ES-I3 (cell line): ENCODE measurements at regions not wholly inside any gene's neighbourhood (a gene's known extent, or its start where the extent isn't known, plus 50 kb on each side); places are given as distances from the start of the nearest gene placed in this dataset.

Source experiments
- H3K36me3 ChIP-seq: 2 replicates; pipeline ENCODE4 v1.6.1; 2013; ENCODE audit warnings: mild to moderate bottlenecking, low read length, control low read depth, moderate library complexity; ENCODE audit not compliant: insufficient read depth
- H3K4me1 ChIP-seq: 2 replicates; pipeline ENCODE4 v1.6.1; 2013; ENCODE audit warnings: mild to moderate bottlenecking, control low read depth, low read length; ENCODE audit not compliant: insufficient read depth
- H3K9ac ChIP-seq: 2 replicates; pipeline ENCODE4 v1.6.1; 2013; ENCODE audit warnings: low read depth, mild to moderate bottlenecking, low read length, moderate library complexity
- H3K9me3 ChIP-seq: 2 replicates; pipeline ENCODE4 v1.6.1; 2013; ENCODE audit warnings: mild to moderate bottlenecking, low read length, moderate library complexity; ENCODE audit not compliant: control insufficient read depth, insufficient read depth

- Histone ChIP-seq H3K9me3 (no peaks in the 10 kb centered on the region), H3K9ac (no peak overlapping the region), H3K4me1 (0 out of 2 replicates have a peak, but pooled peaks cover 5% of the 10 kb centered on the region), H3K36me3 (no peaks in the 10 kb centered on the region)
These were observed 259.1 kb upstream of the ARPP21 start for GRCh38 chr3:35380196-35380595.

DNA sequence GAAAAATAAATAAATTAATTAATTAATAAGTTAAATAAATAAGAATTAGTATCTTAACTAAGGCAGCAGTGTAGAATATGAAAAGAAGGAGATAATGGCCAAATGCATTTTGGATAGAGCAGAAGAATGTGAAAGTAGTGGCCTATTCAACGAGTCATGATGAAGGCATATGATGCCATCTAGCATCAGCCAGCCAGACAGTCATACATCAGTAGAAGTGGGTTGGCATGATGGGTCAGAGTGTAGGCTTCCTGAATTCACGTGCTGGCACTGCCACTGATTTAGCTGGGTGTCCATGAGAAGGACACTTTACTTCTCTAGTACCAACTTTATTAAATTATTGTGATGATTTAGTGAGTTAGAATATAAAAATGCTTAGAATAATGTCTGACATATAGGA, 256.1 kb upstream of the ARPP21 start:
- Histone ChIP-seq H3K4me1 (0 out of 2 replicates have a peak, but pooled peaks cover 5% of the 10 kb centered on the region), H3K36me3 (no peaks in the 10 kb centered on the region), H3K9ac (no peak overlapping the region), H3K9me3 (no peaks in the 10 kb centered on the region)

- H3K36me3 ChIP-seq = no peaks in the 10 kb centered on the region
- no peak overlapping the region for H3K9ac ChIP-seq
- H3K9me3 ChIP-seq = no peaks in the 10 kb centered on the region
- 0 out of 2 replicates have a peak, but pooled peaks cover 5% of the 10 kb centered on the region for H3K4me1 ChIP-seq
These were observed 255.4 kb upstream of the ARPP21 start for GRCh38 chr3:35383719-35384555.

GRCh38 chr3:35385271-35385670, 254.1 kb upstream of the ARPP21 start:
- Histone ChIP-seq H3K36me3 (no peaks in the 10 kb centered on the region), H3K9ac (no peak overlapping the region), H3K9me3 (peaks cover 3% of the 10 kb centered on the region; the same call in 1 of the 2 replicates), H3K4me1 (0 out of 2 replicates have a peak, but pooled peaks cover 5% of the 10 kb centered on the region)

DNA sequence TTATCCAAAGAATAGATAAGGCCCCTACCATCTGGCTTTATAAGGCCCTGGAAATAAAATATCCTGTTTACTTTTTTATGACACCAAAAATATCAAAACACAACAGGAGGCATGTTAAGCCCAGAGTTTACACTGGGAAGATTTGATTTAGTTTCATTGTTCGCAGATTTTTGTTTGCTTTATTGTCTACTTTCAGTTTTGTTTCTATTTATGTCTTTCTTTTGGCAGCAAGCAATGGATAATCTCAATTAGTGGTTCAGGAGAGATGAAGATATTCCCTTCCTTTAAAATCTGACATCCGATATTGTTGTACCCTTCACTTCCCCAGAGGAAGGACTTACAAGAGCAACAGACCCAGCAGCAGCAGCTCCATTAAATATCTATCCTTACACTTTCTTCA, 249.4 kb upstream of the ARPP21 start:
- no peak overlapping the region for H3K9ac ChIP-seq
- H3K36me3 ChIP-seq = no peaks in the 10 kb centered on the region
- H3K4me1 ChIP-seq = no peaks in the 10 kb centered on the region
- H3K9me3 ChIP-seq = peaks cover 16% of the 10 kb centered on the region

- Histone ChIP-seq H3K9ac (no peak overlapping the region), H3K4me1 (no peaks in the 10 kb centered on the region), H3K36me3 (no peaks in the 10 kb centered on the region), H3K9me3 (peaks cover 16% of the 10 kb centered on the region)
These were observed 247.1 kb upstream of the ARPP21 start for GRCh38 chr3:35392187-35392586.

- Histone ChIP-seq H3K4me1 (no peaks in the 10 kb centered on the region), H3K9me3 (peaks cover 16% of the 10 kb centered on the region), H3K9ac (no peak overlapping the region), H3K36me3 (no peaks in the 10 kb centered on the region)
These were observed 245.2 kb upstream of the ARPP21 start for GRCh38 chr3:35393901-35394799.

- Histone ChIP-seq H3K9ac (no peak overlapping the region), H3K9me3 (peaks cover 16% of the 10 kb centered on the region), H3K4me1 (no peaks in the 10 kb centered on the region), H3K36me3 (no peaks in the 10 kb centered on the region)
These were observed 244.4 kb upstream of the ARPP21 start for GRCh38 chr3:35394905-35395304.

- Histone ChIP-seq H3K9ac (no peak overlapping the region), H3K36me3 (no peaks in the 10 kb centered on the region), H3K4me1 (no peaks in the 10 kb centered on the region), H3K9me3 (no peaks in the 10 kb centered on the region)
These were observed 237.7 kb upstream of the ARPP21 start for GRCh38 chr3:35401671-35402070.

- Histone ChIP-seq H3K36me3 (no peaks in the 10 kb centered on the region), H3K4me1 (no peaks in the 10 kb centered on the region), H3K9ac (no peak overlapping the region), H3K9me3 (no peaks in the 10 kb centered on the region)
These were observed 234.8 kb upstream of the ARPP21 start for GRCh38 chr3:35404571-35404970.

DNA sequence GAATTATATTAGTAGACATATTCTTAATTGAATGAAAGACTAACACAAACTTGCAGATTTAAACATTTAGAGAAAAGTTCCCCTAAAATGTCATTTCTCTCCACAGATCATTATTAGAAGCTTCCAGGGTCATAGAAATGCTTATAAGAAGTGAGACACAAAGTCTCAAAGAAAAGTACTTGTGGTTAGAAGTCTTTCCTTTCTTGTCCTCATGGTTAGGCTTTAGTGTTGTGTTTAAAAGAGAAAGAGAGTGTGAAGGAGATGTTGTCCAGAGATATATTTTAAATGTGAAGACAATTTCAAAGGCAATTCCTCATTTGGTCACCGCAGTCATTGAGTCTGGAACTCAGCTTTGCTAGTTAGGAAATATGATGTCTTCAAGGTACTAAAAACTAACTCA, 230.4 kb upstream of the ARPP21 start:
- Histone ChIP-seq H3K9ac (no peak overlapping the region), H3K36me3 (no peaks in the 10 kb centered on the region), H3K4me1 (no peaks in the 10 kb centered on the region), H3K9me3 (no peaks in the 10 kb centered on the region)

- H3K9me3 ChIP-seq = no peaks in the 10 kb centered on the region
- no peaks in the 10 kb centered on the region for H3K4me1 ChIP-seq
- H3K9ac ChIP-seq = no peak overlapping the region
- no peaks in the 10 kb centered on the region for H3K36me3 ChIP-seq
These were observed 229.3 kb upstream of the ARPP21 start for GRCh38 chr3:35409991-35410390.

- H3K9ac ChIP-seq = no peak overlapping the region
- H3K36me3 ChIP-seq = no peaks in the 10 kb centered on the region
- H3K9me3 ChIP-seq = no peaks in the 10 kb centered on the region
- H3K4me1 ChIP-seq = no peaks in the 10 kb centered on the region
These were observed 225.8 kb upstream of the ARPP21 start for GRCh38 chr3:35413483-35413882.

GRCh38 chr3:35417080-35417479, 222.2 kb upstream of the ARPP21 start:
- Histone ChIP-seq H3K9ac (no peak overlapping the region), H3K9me3 (no peaks in the 10 kb centered on the region), H3K36me3 (no peaks in the 10 kb centered on the region), H3K4me1 (no peaks in the 10 kb centered on the region)
